Kidney (tissue), 13 donors: ENCODE measurements at regions not wholly inside any gene's neighbourhood (a gene's known extent, or its start where the extent isn't known, plus 50 kb on each side); places are given as distances from the start of the nearest gene placed in this dataset.

Source experiments
- DNase-seq, 5 donors: peaks; one replicate each; pipeline ENCODE4 v3.0.0-alpha.2; 2013 to 2020
- FAIRE-seq: peaks from 2 replicates; lab custom pipeline; 2012; peaks lifted over from hg19 to GRCh38; lab: Jason Lieb, UNC
- H3K27ac ChIP-seq, 2 donors: one replicate each; pipeline ENCODE4 v1.7.0; 2013; ENCODE audit warnings: low read depth in 2 of 2, low read length in 2 of 2, inconsistent platforms in 1 of 2
- H3K27me3 ChIP-seq: one replicate; pipeline ENCODE4 v1.7.1; 2013; ENCODE audit warnings: low read length, inconsistent platforms; ENCODE audit not compliant: control insufficient read depth, insufficient read depth
- H3K36me3 ChIP-seq, 3 donors: one replicate each; pipeline versions ENCODE4 v1.7.0 to v1.7.1; 2013; ENCODE audit warnings: low read length in 3 of 3, control low read depth in 1 of 3, inconsistent platforms in 1 of 3; ENCODE audit not compliant: insufficient read depth in 3 of 3, control insufficient read depth in 2 of 3
- H3K4me1 ChIP-seq, 3 donors: one replicate each; pipeline versions ENCODE4 v1.7.0 to v1.7.1; 2013; ENCODE audit warnings: low read length in 3 of 3, inconsistent platforms in 1 of 3, low read depth in 1 of 3; ENCODE audit not compliant: control insufficient read depth in 2 of 3, insufficient read depth in 2 of 3
- H3K4me3 ChIP-seq, 3 donors: one replicate each; pipeline versions ENCODE4 v1.7.0 to v1.8.1; 2013; ENCODE audit warnings: low read length in 3 of 3, control low read depth in 1 of 3, inconsistent platforms in 1 of 3
- H3K9ac ChIP-seq, 3 donors: one replicate each; pipeline versions ENCODE4 v1.7.0 to v1.7.1; 2013; ENCODE audit warnings: low read length in 3 of 3, control low read depth in 1 of 3, inconsistent platforms in 1 of 3
- H3K9me3 ChIP-seq, 3 donors: one replicate each; pipeline versions ENCODE4 v1.7.0 to v1.7.1; 2013; ENCODE audit warnings: low read length in 3 of 3, control low read depth in 1 of 3, inconsistent platforms in 1 of 3; ENCODE audit not compliant: control insufficient read depth in 2 of 3, insufficient read depth in 1 of 3
- CTCF ChIP-seq: IDR thresholded peaks from 3 replicates; pipeline ENCODE4 v1.5.1; 2012; ENCODE audit warnings: mild to moderate bottlenecking, moderate library complexity, borderline replicate concordance; ENCODE audit not compliant: insufficient read depth; ENCODE audit errors: extremely low read depth
- intact Hi-C: fragments of 100-400 bp; cut with DNase I; formaldehyde crosslinking; loops from one replicate; pipeline ENCODE4 v1.11.1; 2022
- donor health status: control.
- donor health status: control.
- donor health status: control.
- donor health status: control.
- donor health status: control.
- donor health status: DM: yes; HTN: yes; CAD: no.
- donor health status: Normal renal cell carcinoma (clear cell type).

- no peak overlapping the region for H3K27ac ChIP-seq
- peaks cover 0 to 2% (median 0%) of the 10 kb centered on the region in 3 donors for H3K9me3 ChIP-seq
- FAIRE-seq (no peak), DNase-seq (no peak)
- intact Hi-C loops = no loop called here
- no peak for TF ChIP-seq CTCF
- no peaks in the 10 kb centered on the region for H3K36me3 ChIP-seq
- no peak overlapping the region for H3K4me3 ChIP-seq
- no peaks in the 10 kb centered on the region for H3K27me3 ChIP-seq
- H3K4me1 ChIP-seq = no peaks in the 10 kb centered on the region
- H3K9ac ChIP-seq = no peak overlapping the region
Observed at GRCh38 chr3:31444220-31445142, 88.2 kb upstream of the STT3B start.

GRCh38 chr3:31445701-31446100 lies 87.0 kb upstream of the STT3B start:
- H3K27me3 ChIP-seq = no peaks in the 10 kb centered on the region
- DNase-seq (no peak), FAIRE-seq (no peak)
- H3K36me3 ChIP-seq = no peaks in the 10 kb centered on the region
- H3K27ac ChIP-seq = no peak overlapping the region
- H3K4me3 ChIP-seq = no peak overlapping the region
- no peak overlapping the region for H3K9ac ChIP-seq
- no peak for TF ChIP-seq CTCF
- intact Hi-C loops = no loop called here
- no peaks in the 10 kb centered on the region for H3K4me1 ChIP-seq
- peaks cover 0 to 2% (median 0%) of the 10 kb centered on the region in 3 donors for H3K9me3 ChIP-seq

GRCh38 chr3:31448035-31448881 lies 84.5 kb upstream of the STT3B start:
- peak; percentile 42 for TF ChIP-seq CTCF
- Histone ChIP-seq H3K27me3 (no peaks in the 10 kb centered on the region), H3K4me1 (no peaks in the 10 kb centered on the region), H3K4me3 (no peak overlapping the region), H3K9ac (no peak overlapping the region), H3K9me3 (peaks cover 0 to 2% (median 0%) of the 10 kb centered on the region in 3 donors), H3K27ac (no peak overlapping the region), H3K36me3 (no peaks in the 10 kb centered on the region)
- intact Hi-C loops = no loop called here
- FAIRE-seq (no peak), DNase-seq (no peak)
